ENCODE measurements at regions not wholly inside any gene's neighbourhood (a gene's known extent, or its start where the extent isn't known, plus 50 kb on each side); places are given as distances from the start of the nearest gene placed in this dataset.

DNA sequence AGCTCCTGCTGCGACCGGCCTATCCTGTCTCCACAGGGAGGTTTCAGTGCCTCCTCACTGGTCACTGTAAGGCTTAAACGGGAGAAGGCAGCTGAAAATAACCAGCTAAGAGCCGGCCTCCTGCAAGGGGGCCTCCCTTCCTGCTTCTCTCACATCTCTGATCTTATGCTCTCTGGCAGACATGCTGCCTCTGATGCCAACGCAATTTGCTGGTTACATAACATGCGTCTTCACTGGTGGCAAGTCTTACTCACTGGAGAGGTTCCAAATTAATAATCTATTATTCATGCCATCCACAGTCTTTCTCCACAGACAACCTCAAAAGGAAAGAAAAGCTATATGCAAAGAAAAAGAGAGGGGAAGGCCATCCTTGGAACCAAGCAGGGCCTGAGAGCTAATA, 91.8 kb upstream of the LRFN2 start:
- H3K79me1 ChIP-seq (ENCODE audit: low read depth, low read length), result no peaks in the 10 kb centered on the region
- H4K8ac ChIP-seq (ENCODE audit: extremely low read depth, insufficient read depth, low read length), result no peak overlapping the region
- no peak overlapping the region for H3K27ac ChIP-seq (ENCODE audit: low read depth, low read length)
- no peaks in the 10 kb centered on the region for H3K23me2 ChIP-seq (ENCODE audit: low read depth, low read length)
- ChIA-PET POLR2A (ENCODE audit: partially characterized antibody) (no interaction called here), CTCF (ENCODE audit: partially characterized antibody) (interaction anchor here (0.9 to 1.8 kb wide), 3 partner anchors 27 to 96 kb away, joined by 3 to 5 read pairs (median 4); no protein-coding TSS in a partner anchor)
- H3K4ac ChIP-seq (replicated peaks; ENCODE audit: insufficient read length, low read depth, low read length), result no peak overlapping the region
- no peak overlapping the region for H2BK15ac ChIP-seq (ENCODE audit: low read length)
- no peak for TF ChIP-seq FOSL1 (IDR thresholded peaks at IDR 0.05; ENCODE audit: insufficient read depth, low read depth, low read length)
- TF ChIP-seq KDM5A (IDR thresholded peaks at IDR 0.05; ENCODE audit: low read length), result no peak
- TF ChIP-seq TBP (IDR thresholded peaks at IDR 0.05; ENCODE audit: low read depth, low read length), result no peak
- no peak for TF ChIP-seq CBX5 (IDR thresholded peaks at IDR 0.05; ENCODE audit: low read depth, low read length)
- TF ChIP-seq EP300 (IDR thresholded peaks at IDR 0.05; ENCODE audit: borderline replicate concordance in 1 of 2, low read depth in 2 of 2, low read length in 2 of 2), result no peak
- no peak for TF ChIP-seq TAF7 (optimal IDR thresholded peaks at IDR 0.05; ENCODE audit: borderline replicate concordance, low read depth, low read length)
- TF ChIP-seq SIX5 (IDR thresholded peaks at IDR 0.05; ENCODE audit: low read depth, low read length), result no peak
- no peak for TF ChIP-seq CBX8 (IDR thresholded peaks at IDR 0.05; ENCODE audit: borderline replicate concordance, low read depth, low read length)
- no peak for TF ChIP-seq KDM4A (IDR thresholded peaks at IDR 0.05; ENCODE audit: low read depth, low read length, severe bottlenecking)
- no peak for TF ChIP-seq GABPA (IDR thresholded peaks at IDR 0.05; ENCODE audit: borderline replicate concordance, insufficient read depth, low read length)
- no peak for TF ChIP-seq KDM1A (IDR thresholded peaks at IDR 0.05; ENCODE audit: borderline replicate concordance, low read length)
- H2BK12ac ChIP-seq (ENCODE audit: low read depth, low read length), result no peak overlapping the region
- no peak overlapping the region for H3K4me3 ChIP-seq (ENCODE audit: extremely low read depth in 1 of 4, insufficient read depth in 2 of 4, low read depth in 3 of 4, low read length in 4 of 4)
- H4K91ac ChIP-seq (replicated peaks; ENCODE audit: insufficient read length, low read length), result no peak overlapping the region
- H2BK120ac ChIP-seq (replicated peaks; ENCODE audit: low read depth, low read length), result no peak overlapping the region
- H3K9me3 ChIP-seq (ENCODE audit: insufficient read depth in 2 of 2, low read depth in 1 of 2, low read length in 1 of 2), result no peaks in the 10 kb centered on the region
- no peak overlapping the region for H3K23ac ChIP-seq (ENCODE audit: insufficient read length)
- H3K4me2 ChIP-seq (ENCODE audit: insufficient read depth in 1 of 2, low read depth in 2 of 2, low read length in 2 of 2), result no peak overlapping the region
- no peak for FAIRE-seq
- H3K9ac ChIP-seq (replicated peaks in 1 of 4; ENCODE audit: extremely low read depth in 1 of 4, low read depth in 3 of 4, low read length in 3 of 4), result no peak overlapping the region
- no peak overlapping the region for H2AFZ ChIP-seq (ENCODE audit: low read length)
- no peaks in the 10 kb centered on the region; a peak in 1 of 7 replicates for H3K27me3 ChIP-seq (replicated peaks in 1 of 4; ENCODE audit: control insufficient read depth in 3 of 4, extremely low read depth in 1 of 4, insufficient read depth in 3 of 4, low read length in 3 of 4)
- no peaks in the 10 kb centered on the region for H4K20me1 ChIP-seq (replicated peaks in 1 of 2; ENCODE audit: control insufficient read depth in 1 of 2, insufficient read depth in 2 of 2, low read length in 2 of 2)
- H4K5ac ChIP-seq (ENCODE audit: insufficient read length, low read depth, low read length), result no peak overlapping the region
- no peak overlapping the region for H2BK5ac ChIP-seq (ENCODE audit: low read depth, low read length)
- H3K36me3 ChIP-seq (ENCODE audit: control insufficient read depth in 2 of 4, insufficient read depth in 4 of 4, low read length in 3 of 4), result no peaks in the 10 kb centered on the region
- no peak overlapping the region for H3K18ac ChIP-seq (ENCODE audit: extremely low read depth, low read length)
- no peaks in the 10 kb centered on the region for H3K79me2 ChIP-seq (ENCODE audit: control insufficient read depth in 1 of 2, insufficient read depth in 2 of 2, low read length in 2 of 2)
- 83% methylated on average over 6 of the region's 6 CpGs; no CpG with 5 or more reads in 1 of the 2 experiments for WGBS, 2 experiments (ENCODE audit: extremely low coverage in 1 of 2, insufficient coverage in 1 of 2, insufficient read length in 1 of 2, insufficient replicate concordance in 2 of 2, low coverage in 1 of 2, low lambda C conversion rate in 2 of 2, missing lambda C conversion rate in 1 of 2)
- H2BK20ac ChIP-seq (ENCODE audit: low read length), result no peak overlapping the region
- no peak for DNase-seq (ENCODE audit: low read depth in 1 of 2, low spot score in 2 of 2)
- H2AK5ac ChIP-seq (ENCODE audit: low read depth, low read length), result no peak overlapping the region
- no peak overlapping the region for H3K56ac ChIP-seq (replicated peaks; ENCODE audit: insufficient read length, low read depth, low read length)
- no peaks in the 10 kb centered on the region for H3K4me1 ChIP-seq (replicated peaks in 1 of 4; ENCODE audit: control insufficient read depth in 3 of 4, insufficient read depth in 4 of 4, low read length in 3 of 4)
- no peak overlapping the region for H3K14ac ChIP-seq (ENCODE audit: insufficient read length)
